HCT116 (cell line): ENCODE measurements at regions not wholly inside any gene's neighbourhood (a gene's known extent, or its start where the extent isn't known, plus 50 kb on each side); places are given as distances from the start of the nearest gene placed in this dataset.

Experiments used
- ATAC-seq: fragments of 200-7000 bp; cut with Tn5 transposase; 2 replicates; pipeline ENCODE4 v1.9.1; 2020; ENCODE audit warnings: mild to moderate bottlenecking, moderate library complexity
- BruUV-seq: library from RNA; stranded (reverse); fragments of 400-500 nt; replicated peaks from 2 replicates; lab custom pipeline; 2021; lab: Mats Ljungman, UMichigan
- CTCF ChIA-PET: fragments of 300-600 bp; sonication (Branson Sonifier 250); formaldehyde crosslinking; loops from one replicate; lab custom pipeline; 2021; ENCODE audit warnings: antibody characterized with exemption; lab: Charles Lee
- POLR2A ChIA-PET: fragments of 300-600, 350-600 bp; sonication (Branson Sonifier 250); formaldehyde crosslinking; loops from one replicate; lab custom pipeline; 2021; ENCODE audit warnings: antibody characterized with exemption; lab: Charles Lee
- RAD21 ChIA-PET, 2 experiments: fragments of 300-600 bp; sonication (Branson Sonifier 250); formaldehyde crosslinking; loops; one replicate each; lab custom pipeline; 2023; ENCODE audit warnings: low total read pairs in 2 of 2; ENCODE audit not compliant: uncharacterized antibody in 2 of 2, unreplicated experiment in 2 of 2, low non-redundant PET in 1 of 2; lab: Charles Lee
- DNase-seq: peaks from one replicate; pipeline ENCODE4 v3.0.0-alpha.2; 2010; ENCODE audit warnings: low read depth, low spot score
- H2AFZ ChIP-seq: fragments of 200-600 bp; shearing (Covaris generic), sonication (generic); 2 replicates; pipeline ENCODE4 v1.6.1; 2017; ENCODE audit warnings: low read depth, mixed run types, mixed read lengths, antibody characterized with exemption, low read length; ENCODE audit not compliant: poor library complexity, severe bottlenecking
- H3K27ac ChIP-seq: 2 replicates; pipeline ENCODE4 v1.5.1; 2012; ENCODE audit warnings: low read depth, low read length
- H3K27me3 ChIP-seq: fragments of 200-600 bp; sonication (generic); 2 replicates; pipeline ENCODE4 v1.6.1; 2016; ENCODE audit warnings: mixed run types, low read length, mixed read lengths; ENCODE audit not compliant: insufficient read depth
- H3K36me3 ChIP-seq, 2 experiments: fragments of 200-500 bp in 1 of 2; fragments of 200-600 bp in 1 of 2; sonication (Bioruptor generic) in 1 of 2; sonication (generic) in 1 of 2; 2 replicates each; pipeline versions ENCODE4 v1.5.1 to v1.6.1; 2014 to 2016; ENCODE audit warnings: low read length in 2 of 2, inconsistent platforms in 1 of 2, mixed read lengths in 1 of 2, mixed run types in 1 of 2; ENCODE audit not compliant: insufficient read depth in 2 of 2, control insufficient read depth in 1 of 2
- H3K4me1 ChIP-seq, 2 experiments: fragments of 200-600 bp in 1 of 2; sonication (generic) in 1 of 2; 2 replicates each; pipeline versions ENCODE4 v1.5.1 to v1.6.1; 2012 to 2017; ENCODE audit warnings: low read length in 2 of 2, inconsistent platforms in 1 of 2, mild to moderate bottlenecking in 1 of 2, mixed read lengths in 1 of 2, mixed run types in 1 of 2, moderate library complexity in 1 of 2; ENCODE audit not compliant: insufficient read depth in 2 of 2, control insufficient read depth in 1 of 2
- H3K4me2 ChIP-seq: fragments of 200-600 bp; sonication (generic); 2 replicates; pipeline ENCODE4 v1.6.1; 2017; ENCODE audit warnings: mixed run types, low read length, mixed read lengths
- H3K4me3 ChIP-seq, 2 experiments: fragments of 200-600 bp in 1 of 2; sonication (generic) in 1 of 2; replicated peaks in 1 of 2; 2 replicates each; pipeline ENCODE4 v1.5.1; 2011 to 2016; ENCODE audit warnings: low read length in 2 of 2, control low read depth in 1 of 2, low read depth in 1 of 2, mild to moderate bottlenecking in 1 of 2, mixed read lengths in 1 of 2, mixed run types in 1 of 2
- H3K79me2 ChIP-seq: fragments of 200-600 bp; sonication (generic); 2 replicates; pipeline ENCODE4 v1.6.1; 2017; ENCODE audit warnings: mild to moderate bottlenecking, mixed run types, low read length, moderate library complexity, mixed read lengths; ENCODE audit not compliant: insufficient read depth
- H3K9ac ChIP-seq: fragments of 200-600 bp; sonication (generic); 2 replicates; pipeline ENCODE4 v1.6.1; 2016; ENCODE audit warnings: low read length, mixed read lengths
- H3K9me2 ChIP-seq: fragments of 200-600 bp; sonication (generic), shearing (Covaris generic); 2 replicates; pipeline ENCODE4 v1.6.1; 2017; ENCODE audit warnings: mixed run types, mild to moderate bottlenecking, moderate library complexity; ENCODE audit not compliant: insufficient read depth
- H3K9me3 ChIP-seq, 2 experiments: fragments of 200-500 bp in 1 of 2; fragments of 200-600 bp in 1 of 2; sonication (Bioruptor generic) in 1 of 2; sonication (generic) in 1 of 2; 2 replicates each; pipeline ENCODE4 v1.6.1; 2014 to 2017; ENCODE audit warnings: low read length in 2 of 2, mixed read lengths in 2 of 2, inconsistent platforms in 1 of 2, low read depth in 1 of 2, mild to moderate bottlenecking in 1 of 2, mixed run types in 1 of 2, moderate library complexity in 1 of 2; ENCODE audit not compliant: control insufficient read depth in 1 of 2, insufficient read depth in 1 of 2
- H4K20me1 ChIP-seq: fragments of 200-600 bp; sonication (generic), shearing (Covaris generic); 2 replicates; pipeline ENCODE4 v1.6.1; 2017; ENCODE audit warnings: mixed run types, mild to moderate bottlenecking, moderate library complexity; ENCODE audit not compliant: insufficient read depth
- ATF3 ChIP-seq: IDR thresholded peaks from 2 replicates; pipeline ENCODE4 v1.6.1; 2012
- CBX3 ChIP-seq: IDR thresholded peaks from 2 replicates; pipeline ENCODE4 v1.6.1; 2012; ENCODE audit warnings: low read depth
- CEBPB ChIP-seq: IDR thresholded peaks from 2 replicates; pipeline ENCODE4 v1.6.1; 2012; ENCODE audit warnings: low read depth
- EGR1 ChIP-seq: IDR thresholded peaks from 2 replicates; pipeline ENCODE4 v1.6.1; 2012; ENCODE audit warnings: low read depth
- ELF1 ChIP-seq: IDR thresholded peaks from 2 replicates; pipeline ENCODE4 v1.6.1; 2012; ENCODE audit warnings: low read depth, borderline replicate concordance
- EZH2phosphoT487 ChIP-seq: fragments of 200-600 bp; IDR thresholded peaks from 2 replicates; pipeline ENCODE4 v1.6.1; 2018; ENCODE audit warnings: antibody characterized with exemption, borderline replicate concordance
- FOSL1 ChIP-seq: IDR thresholded peaks from 2 replicates; pipeline ENCODE4 v1.6.1; 2012; ENCODE audit warnings: low read depth
- JUND ChIP-seq: IDR thresholded peaks from 2 replicates; pipeline ENCODE4 v1.6.1; 2012
- POLR2A ChIP-seq: IDR thresholded peaks from 2 replicates; pipeline ENCODE4 v1.7.0; 2011; ENCODE audit warnings: borderline replicate concordance; ENCODE audit not compliant: insufficient read depth, insufficient read length; ENCODE audit errors: extremely low read depth
- POLR2AphosphoS5 ChIP-seq: IDR thresholded peaks from 2 replicates; pipeline ENCODE4 v1.6.1; 2011; ENCODE audit warnings: mild to moderate bottlenecking, low read depth, low read length, moderate library complexity
- SP1 ChIP-seq: IDR thresholded peaks from 2 replicates; pipeline ENCODE4 v1.6.1; 2012; ENCODE audit warnings: low read depth
- TCF7L2 ChIP-seq: IDR thresholded peaks from 2 replicates; pipeline ENCODE4 v1.7.0; 2011; ENCODE audit warnings: borderline replicate concordance, inconsistent platforms; ENCODE audit not compliant: insufficient read depth, insufficient read length; ENCODE audit errors: extremely low read depth
- YY1 ChIP-seq: IDR thresholded peaks from 2 replicates; pipeline ENCODE4 v1.6.1; 2011; ENCODE audit warnings: low read length, low read depth, moderate library complexity, mild to moderate bottlenecking; ENCODE audit not compliant: insufficient replicate concordance; ENCODE audit errors: extremely low read depth
- ZNF274 ChIP-seq: fragments of 200-500 bp; sonication (Bioruptor generic); IDR thresholded peaks from 2 replicates; pipeline ENCODE4 v1.6.1; 2014; ENCODE audit warnings: mild to moderate bottlenecking, low read depth, low read length, inconsistent platforms
- intact Hi-C: fragments of 100-400 bp; cut with micrococcal nuclease; formaldehyde crosslinking; loops from 2 replicates; pipeline ENCODE4 v1.10.0; 2022
- TF ChIP-seq, protein P1 (sequence below): IDR thresholded peaks from 2 replicates; pipeline ENCODE4 v1.6.1; 2011; ENCODE audit warnings: mild to moderate bottlenecking, low read length, moderate library complexity; ENCODE audit not compliant: insufficient replicate concordance; ENCODE audit errors: extremely low read depth
- TF ChIP-seq, protein P2 (sequence below): IDR thresholded peaks from 2 replicates; pipeline ENCODE4 v1.6.1; 2012
- TF ChIP-seq, protein P3 (sequence below), 3 experiments: fragments of 200-600 bp in 1 of 3; sonication (generic) in 1 of 3; IDR thresholded peaks in 2 of 3; conservative IDR thresholded peaks in 1 of 3; 2 replicates each; pipeline ENCODE4 v1.5.1; 2012 to 2017; ENCODE audit warnings: low read depth in 2 of 3, low read length in 2 of 3, antibody characterized with exemption in 1 of 3, borderline replicate concordance in 1 of 3, control low read depth in 1 of 3, mild to moderate bottlenecking in 1 of 3, mixed read lengths in 1 of 3, mixed run types in 1 of 3, moderate library complexity in 1 of 3; ENCODE audit not compliant: insufficient read depth in 1 of 3
- TF ChIP-seq, protein P4 (sequence below): IDR thresholded peaks from 2 replicates; pipeline ENCODE4 v1.6.1; 2012; ENCODE audit warnings: low read depth

GRCh38 chr14:54189748-54190354 lies 207.0 kb upstream of the CDKN3 start:
- peak; percentile 57; the same call in 1 of the 2 replicates for TF ChIP-seq CBX3
- TF ChIP-seq CEBPB, result no peak
- no peak for TF ChIP-seq EGR1
- TF ChIP-seq POLR2A, result no peak
- TF ChIP-seq, protein P1, sequence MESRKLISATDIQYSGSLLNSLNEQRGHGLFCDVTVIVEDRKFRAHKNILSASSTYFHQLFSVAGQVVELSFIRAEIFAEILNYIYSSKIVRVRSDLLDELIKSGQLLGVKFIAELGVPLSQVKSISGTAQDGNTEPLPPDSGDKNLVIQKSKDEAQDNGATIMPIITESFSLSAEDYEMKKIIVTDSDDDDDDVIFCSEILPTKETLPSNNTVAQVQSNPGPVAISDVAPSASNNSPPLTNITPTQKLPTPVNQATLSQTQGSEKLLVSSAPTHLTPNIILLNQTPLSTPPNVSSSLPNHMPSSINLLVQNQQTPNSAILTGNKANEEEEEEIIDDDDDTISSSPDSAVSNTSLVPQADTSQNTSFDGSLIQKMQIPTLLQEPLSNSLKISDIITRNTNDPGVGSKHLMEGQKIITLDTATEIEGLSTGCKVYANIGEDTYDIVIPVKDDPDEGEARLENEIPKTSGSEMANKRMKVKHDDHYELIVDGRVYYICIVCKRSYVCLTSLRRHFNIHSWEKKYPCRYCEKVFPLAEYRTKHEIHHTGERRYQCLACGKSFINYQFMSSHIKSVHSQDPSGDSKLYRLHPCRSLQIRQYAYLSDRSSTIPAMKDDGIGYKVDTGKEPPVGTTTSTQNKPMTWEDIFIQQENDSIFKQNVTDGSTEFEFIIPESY, result no peak
- TF ChIP-seq JUND, result peak; percentile 63
- no peak for TF ChIP-seq EZH2phosphoT487
- TF ChIP-seq ATF3, result no peak
- TF ChIP-seq TCF7L2, result peak; percentile 97
- TF ChIP-seq, protein P2, sequence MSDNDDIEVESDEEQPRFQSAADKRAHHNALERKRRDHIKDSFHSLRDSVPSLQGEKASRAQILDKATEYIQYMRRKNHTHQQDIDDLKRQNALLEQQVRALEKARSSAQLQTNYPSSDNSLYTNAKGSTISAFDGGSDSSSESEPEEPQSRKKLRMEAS, result peak; percentile 43; the same call in 1 of the 2 replicates
- TF ChIP-seq FOSL1, result peak; percentile 50; the same call in 1 of the 2 replicates
- no peak for TF ChIP-seq ZNF274
- TF ChIP-seq, protein P3, sequence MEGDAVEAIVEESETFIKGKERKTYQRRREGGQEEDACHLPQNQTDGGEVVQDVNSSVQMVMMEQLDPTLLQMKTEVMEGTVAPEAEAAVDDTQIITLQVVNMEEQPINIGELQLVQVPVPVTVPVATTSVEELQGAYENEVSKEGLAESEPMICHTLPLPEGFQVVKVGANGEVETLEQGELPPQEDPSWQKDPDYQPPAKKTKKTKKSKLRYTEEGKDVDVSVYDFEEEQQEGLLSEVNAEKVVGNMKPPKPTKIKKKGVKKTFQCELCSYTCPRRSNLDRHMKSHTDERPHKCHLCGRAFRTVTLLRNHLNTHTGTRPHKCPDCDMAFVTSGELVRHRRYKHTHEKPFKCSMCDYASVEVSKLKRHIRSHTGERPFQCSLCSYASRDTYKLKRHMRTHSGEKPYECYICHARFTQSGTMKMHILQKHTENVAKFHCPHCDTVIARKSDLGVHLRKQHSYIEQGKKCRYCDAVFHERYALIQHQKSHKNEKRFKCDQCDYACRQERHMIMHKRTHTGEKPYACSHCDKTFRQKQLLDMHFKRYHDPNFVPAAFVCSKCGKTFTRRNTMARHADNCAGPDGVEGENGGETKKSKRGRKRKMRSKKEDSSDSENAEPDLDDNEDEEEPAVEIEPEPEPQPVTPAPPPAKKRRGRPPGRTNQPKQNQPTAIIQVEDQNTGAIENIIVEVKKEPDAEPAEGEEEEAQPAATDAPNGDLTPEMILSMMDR (IDR thresholded peaks at IDR 0.05 in 2 of 3, conservative IDR thresholded peaks at IDR 0.05 in 1 of 3; ENCODE audit: borderline replicate concordance in 1 of 3, insufficient read depth in 1 of 3, low read depth in 2 of 3, low read length in 2 of 3), result no peak
- TF ChIP-seq YY1, result no peak
- TF ChIP-seq SP1, result peak; percentile 59
- no peak for TF ChIP-seq POLR2AphosphoS5
- TF ChIP-seq ELF1, result peak; percentile 42; the same call in 1 of the 2 replicates
- TF ChIP-seq, protein P4, sequence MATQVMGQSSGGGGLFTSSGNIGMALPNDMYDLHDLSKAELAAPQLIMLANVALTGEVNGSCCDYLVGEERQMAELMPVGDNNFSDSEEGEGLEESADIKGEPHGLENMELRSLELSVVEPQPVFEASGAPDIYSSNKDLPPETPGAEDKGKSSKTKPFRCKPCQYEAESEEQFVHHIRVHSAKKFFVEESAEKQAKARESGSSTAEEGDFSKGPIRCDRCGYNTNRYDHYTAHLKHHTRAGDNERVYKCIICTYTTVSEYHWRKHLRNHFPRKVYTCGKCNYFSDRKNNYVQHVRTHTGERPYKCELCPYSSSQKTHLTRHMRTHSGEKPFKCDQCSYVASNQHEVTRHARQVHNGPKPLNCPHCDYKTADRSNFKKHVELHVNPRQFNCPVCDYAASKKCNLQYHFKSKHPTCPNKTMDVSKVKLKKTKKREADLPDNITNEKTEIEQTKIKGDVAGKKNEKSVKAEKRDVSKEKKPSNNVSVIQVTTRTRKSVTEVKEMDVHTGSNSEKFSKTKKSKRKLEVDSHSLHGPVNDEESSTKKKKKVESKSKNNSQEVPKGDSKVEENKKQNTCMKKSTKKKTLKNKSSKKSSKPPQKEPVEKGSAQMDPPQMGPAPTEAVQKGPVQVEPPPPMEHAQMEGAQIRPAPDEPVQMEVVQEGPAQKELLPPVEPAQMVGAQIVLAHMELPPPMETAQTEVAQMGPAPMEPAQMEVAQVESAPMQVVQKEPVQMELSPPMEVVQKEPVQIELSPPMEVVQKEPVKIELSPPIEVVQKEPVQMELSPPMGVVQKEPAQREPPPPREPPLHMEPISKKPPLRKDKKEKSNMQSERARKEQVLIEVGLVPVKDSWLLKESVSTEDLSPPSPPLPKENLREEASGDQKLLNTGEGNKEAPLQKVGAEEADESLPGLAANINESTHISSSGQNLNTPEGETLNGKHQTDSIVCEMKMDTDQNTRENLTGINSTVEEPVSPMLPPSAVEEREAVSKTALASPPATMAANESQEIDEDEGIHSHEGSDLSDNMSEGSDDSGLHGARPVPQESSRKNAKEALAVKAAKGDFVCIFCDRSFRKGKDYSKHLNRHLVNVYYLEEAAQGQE, result no peak
- intact Hi-C loops, result no loop called here

More at GRCh38 chr14:54189748-54190354, 207.0 kb upstream of the CDKN3 start:
- RAD21 ChIA-PET, result no interaction called here
- POLR2A ChIA-PET, result no interaction called here
- Histone ChIP-seq H3K4me3 (no peak overlapping the region), H3K4me2 (peak overlapping the region; percentile 44), H3K9ac (no peak overlapping the region), H2AFZ (peak overlapping the region; percentile 87), H3K79me2 (no peaks in the 10 kb centered on the region), H3K36me3 (no peaks in the 10 kb centered on the region), H3K9me2 (0 out of 2 replicates have a peak, but pooled peaks cover 3% of the 10 kb centered on the region), H3K4me1 (peaks cover 15 to 16% of the 10 kb centered on the region in 2 experiments), H4K20me1 (no peaks in the 10 kb centered on the region), H3K27ac (peak overlapping the region; percentile 71), H3K27me3 (no peaks in the 10 kb centered on the region), H3K9me3 (no peaks in the 10 kb centered on the region)
- peak; percentile 89 for ATAC-seq
- peak; percentile 59 for DNase-seq
- BruUV-seq, result no TSS peak
- CTCF ChIA-PET, result interaction anchor here (1.1 kb wide), 1 partner anchor 15 kb away, joined by 3 read pairs; no protein-coding TSS in a partner anchor
